AG04449 (cell line): ENCODE measurements at regions not wholly inside any gene's neighbourhood (a gene's known extent, or its start where the extent isn't known, plus 50 kb on each side); places are given as distances from the start of the nearest gene placed in this dataset.

Experiments
- CTCF ChIA-PET: fragments of 350-600 bp; formaldehyde crosslinking; extraction: SDS; loops from one replicate; lab custom pipeline; 2021; ENCODE audit warnings: antibody characterized with exemption; lab: Yijun Ruan, JAX
- POLR2A ChIA-PET: fragments of 400-600, 350-600 bp; formaldehyde crosslinking; extraction: SDS; loops from one replicate; lab custom pipeline; 2020; ENCODE audit warnings: antibody characterized with exemption, inconsistent platforms; lab: Yijun Ruan, JAX
- DNase-seq: peaks from one replicate; pipeline ENCODE4 v3.0.0-alpha.2; 2010; ENCODE audit warnings: low read depth, low spot score
- H3K4me3 ChIP-seq: 2 replicates; pipeline ENCODE4 v1.5.1; 2011; ENCODE audit warnings: low read depth, mild to moderate bottlenecking, control low read depth, low read length
- TF ChIP-seq, protein P1 (sequence below): IDR thresholded peaks from one replicate; pipeline ENCODE4 v1.5.1; 2011; ENCODE audit warnings: mild to moderate bottlenecking, moderate library complexity, low read length, control low read depth, inconsistent platforms; ENCODE audit not compliant: insufficient read depth; ENCODE audit errors: missing control alignments

DNA sequence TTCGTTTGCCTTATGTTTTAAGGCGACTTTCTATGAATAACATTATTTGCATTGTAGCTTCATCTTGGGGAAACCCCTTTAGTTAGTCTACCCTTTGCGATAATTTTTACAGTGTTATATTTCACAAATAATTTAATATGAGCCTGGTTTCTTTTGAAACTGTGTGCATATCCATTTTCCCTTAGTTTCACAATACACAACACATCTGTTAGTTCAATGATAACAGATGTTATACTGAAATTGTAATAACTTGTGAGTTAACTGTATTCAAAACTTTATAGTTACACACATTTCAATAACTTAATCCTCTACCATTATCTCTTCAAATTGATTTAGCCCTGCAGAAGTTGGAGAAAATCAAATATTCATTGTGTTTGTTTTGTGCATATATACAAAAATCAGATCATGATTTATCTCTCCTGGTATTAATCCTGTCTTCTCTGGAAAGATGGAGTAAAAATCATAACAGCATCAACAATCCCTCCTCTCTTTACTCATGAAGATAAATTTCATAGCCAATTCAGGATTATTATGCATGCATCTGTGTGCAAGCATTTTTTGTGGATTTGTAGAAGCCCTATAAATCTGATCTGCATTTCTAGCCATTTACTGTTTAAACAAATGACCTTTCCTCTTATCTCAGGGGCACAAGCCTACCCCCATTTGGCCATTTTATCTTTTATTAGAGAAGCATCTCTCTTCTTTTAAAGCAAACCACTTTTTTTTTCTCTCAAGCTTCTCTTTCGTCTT, 304.0 kb downstream of the VPS13C start:
- no peak for DNase-seq
- TF ChIP-seq, protein P1, sequence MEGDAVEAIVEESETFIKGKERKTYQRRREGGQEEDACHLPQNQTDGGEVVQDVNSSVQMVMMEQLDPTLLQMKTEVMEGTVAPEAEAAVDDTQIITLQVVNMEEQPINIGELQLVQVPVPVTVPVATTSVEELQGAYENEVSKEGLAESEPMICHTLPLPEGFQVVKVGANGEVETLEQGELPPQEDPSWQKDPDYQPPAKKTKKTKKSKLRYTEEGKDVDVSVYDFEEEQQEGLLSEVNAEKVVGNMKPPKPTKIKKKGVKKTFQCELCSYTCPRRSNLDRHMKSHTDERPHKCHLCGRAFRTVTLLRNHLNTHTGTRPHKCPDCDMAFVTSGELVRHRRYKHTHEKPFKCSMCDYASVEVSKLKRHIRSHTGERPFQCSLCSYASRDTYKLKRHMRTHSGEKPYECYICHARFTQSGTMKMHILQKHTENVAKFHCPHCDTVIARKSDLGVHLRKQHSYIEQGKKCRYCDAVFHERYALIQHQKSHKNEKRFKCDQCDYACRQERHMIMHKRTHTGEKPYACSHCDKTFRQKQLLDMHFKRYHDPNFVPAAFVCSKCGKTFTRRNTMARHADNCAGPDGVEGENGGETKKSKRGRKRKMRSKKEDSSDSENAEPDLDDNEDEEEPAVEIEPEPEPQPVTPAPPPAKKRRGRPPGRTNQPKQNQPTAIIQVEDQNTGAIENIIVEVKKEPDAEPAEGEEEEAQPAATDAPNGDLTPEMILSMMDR, result no peak
- no peak overlapping the region for H3K4me3 ChIP-seq
- ChIA-PET POLR2A (no interaction called here), CTCF (no interaction called here)

DNA sequence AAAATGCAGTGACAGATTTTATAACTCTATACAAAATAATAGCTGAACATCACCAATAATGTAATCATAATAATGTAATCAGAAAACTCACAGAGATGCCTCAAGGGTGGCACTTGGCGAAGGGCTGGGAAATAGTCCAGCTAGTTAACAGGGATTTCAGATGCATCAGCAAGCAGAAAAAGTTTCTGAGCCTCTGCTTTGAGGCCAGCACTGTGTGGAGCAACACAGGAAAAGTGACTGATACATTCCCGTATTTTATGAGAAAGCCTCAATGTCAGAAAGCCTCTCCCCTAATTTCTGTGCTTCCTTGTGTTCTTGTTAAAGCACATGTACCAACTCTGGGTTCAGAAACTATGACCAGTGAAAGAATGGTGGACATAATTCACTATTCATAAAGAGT, 304.8 kb downstream of the VPS13C start:
- POLR2A ChIA-PET, result no interaction called here
- TF ChIP-seq, protein P1, result no peak
- DNase-seq, result no peak
- no peak overlapping the region for H3K4me3 ChIP-seq
- CTCF ChIA-PET, result no interaction called here

DNA sequence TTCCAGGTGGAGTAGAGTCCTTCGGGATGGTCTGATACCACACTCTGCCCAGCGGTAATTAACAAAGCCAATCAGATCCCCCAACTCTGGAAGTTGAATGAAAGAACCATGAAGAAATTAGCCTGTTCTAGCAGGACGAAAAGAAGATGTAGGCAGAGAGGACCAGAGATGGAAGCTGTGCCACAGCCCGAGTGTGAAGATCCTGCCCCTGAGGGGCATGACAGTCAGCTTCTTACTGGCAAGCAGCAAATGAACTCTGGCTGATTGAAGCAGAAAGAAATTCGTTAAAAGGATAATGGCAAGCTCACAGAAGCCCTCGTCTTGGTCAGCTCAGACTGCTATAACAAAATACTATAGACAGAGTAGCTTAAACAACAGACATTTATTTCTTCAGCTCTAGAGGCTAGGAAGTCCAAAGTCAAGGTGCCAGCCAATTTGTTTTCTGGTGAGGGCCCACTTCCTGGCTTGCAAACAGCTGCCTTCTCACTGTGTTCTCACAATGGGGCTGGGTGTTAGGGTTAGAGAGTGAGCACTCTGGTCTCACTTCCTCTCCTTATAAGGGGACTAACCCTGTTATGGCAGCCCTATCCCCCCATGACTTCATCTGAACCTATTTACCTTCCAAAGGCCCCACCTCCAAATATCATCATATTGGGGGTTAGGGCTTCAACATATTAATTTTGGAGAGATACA, 307.1 kb downstream of the VPS13C start:
- no peak overlapping the region for H3K4me3 ChIP-seq
- ChIA-PET CTCF (no interaction called here), POLR2A (no interaction called here)
- no peak for DNase-seq
- TF ChIP-seq, protein P1, result no peak

DNA sequence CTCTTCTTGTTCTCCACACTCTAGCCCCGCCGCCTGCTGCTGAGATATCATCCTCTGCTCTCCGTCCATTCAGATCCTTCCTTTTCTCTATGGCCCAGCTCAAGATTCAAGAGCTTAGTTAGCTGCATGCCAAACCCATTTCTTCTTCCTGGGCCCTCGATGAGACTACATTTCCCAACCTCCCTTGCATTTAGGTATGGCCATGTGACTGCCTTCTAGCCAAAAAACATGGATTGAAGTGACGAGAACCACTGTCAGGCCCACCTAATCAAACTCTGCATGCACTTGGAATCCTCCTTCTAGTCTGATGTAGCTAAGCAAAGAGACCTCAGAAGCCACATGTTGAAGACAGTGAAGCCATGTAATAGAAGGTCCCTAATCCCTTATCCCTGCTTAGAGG, 308.2 kb downstream of the VPS13C start:
- ChIA-PET CTCF (no interaction called here), POLR2A (no interaction called here)
- DNase-seq, result no peak
- no peak overlapping the region for H3K4me3 ChIP-seq
- TF ChIP-seq, protein P1, result no peak

DNA sequence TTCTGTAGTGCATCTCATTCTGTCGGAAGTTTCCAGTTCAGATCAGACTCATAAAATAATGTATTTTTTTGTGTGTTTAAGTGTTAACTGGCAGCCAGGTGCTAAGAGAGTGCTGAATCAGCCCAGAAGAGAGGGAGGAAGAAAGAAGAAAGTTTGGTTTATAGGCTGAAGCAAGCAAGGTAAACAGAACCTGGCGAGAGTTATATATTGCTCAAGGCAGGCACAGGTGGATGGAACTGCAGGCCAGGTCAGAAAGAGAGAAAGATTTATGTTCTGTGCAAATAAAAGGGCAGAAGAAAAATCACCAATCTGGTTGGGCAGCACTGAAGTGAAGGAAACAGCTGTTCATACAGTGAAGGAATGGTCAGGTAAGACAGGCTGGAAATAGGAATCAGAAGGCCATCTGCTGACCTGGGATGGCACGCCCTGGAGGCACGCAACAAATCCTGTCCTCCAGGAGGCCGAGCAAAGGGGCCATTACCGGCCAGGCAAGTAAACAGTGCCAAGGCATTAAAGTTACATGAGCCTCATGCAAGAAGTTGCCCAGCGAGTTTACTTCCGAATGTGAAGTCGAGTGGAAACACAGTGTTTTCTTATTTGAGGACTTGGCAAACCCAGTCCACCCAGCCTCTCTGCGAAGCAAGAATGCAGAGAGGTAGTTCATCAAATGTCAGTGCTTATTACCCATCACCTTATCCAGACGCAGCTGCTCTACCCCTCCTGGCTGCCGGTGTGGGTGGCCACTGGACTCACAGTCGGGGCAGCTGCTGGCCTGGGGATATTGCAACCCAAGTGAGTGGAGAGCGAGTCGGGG, 309.8 kb downstream of the VPS13C start:
- DNase-seq, result no peak
- ChIA-PET CTCF (no interaction called here), POLR2A (no interaction called here)
- H3K4me3 ChIP-seq, result no peak overlapping the region
- TF ChIP-seq, protein P1, result no peak

DNA sequence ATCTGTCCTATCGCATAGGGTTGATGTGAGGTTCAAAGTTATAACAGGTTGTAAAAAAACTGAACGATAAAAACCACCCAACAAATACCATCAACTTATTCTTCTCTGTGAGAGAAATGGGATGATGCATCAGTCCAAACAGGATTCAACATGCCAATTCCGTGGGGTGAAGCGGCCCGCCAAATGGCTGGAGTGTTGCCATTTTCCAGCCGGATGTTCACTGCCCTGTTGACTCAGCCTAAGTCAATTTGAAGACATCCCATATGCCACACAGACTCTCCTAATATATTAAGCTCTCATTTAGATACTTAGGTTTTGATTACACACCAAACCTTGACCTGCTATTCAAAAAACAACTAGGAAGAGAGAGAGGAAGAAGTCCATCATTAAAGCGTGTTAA, 311.1 kb downstream of the VPS13C start:
- H3K4me3 ChIP-seq, result no peak overlapping the region
- no peak for DNase-seq
- ChIA-PET POLR2A (no interaction called here), CTCF (no interaction called here)
- TF ChIP-seq, protein P1, result no peak
